CD14-positive monocyte (primary cell): ENCODE measurements at regions not wholly inside any gene's neighbourhood (a gene's known extent, or its start where the extent isn't known, plus 50 kb on each side); places are given as distances from the start of the nearest gene placed in this dataset.

Experiments
- DNase-seq, 3 donors: peaks; one replicate each; pipeline ENCODE4 v3.0.0-alpha.2; 2011 to 2022
- H2AFZ ChIP-seq: 2 replicates; pipeline ENCODE4 v1.6.0; 2012; ENCODE audit warnings: mild to moderate bottlenecking, low read depth, low read length, inconsistent platforms; ENCODE audit not compliant: insufficient read depth, poor library complexity, severe bottlenecking
- H3K27ac ChIP-seq, 2 donors: 1 replicate in 1 of 2; 2 replicates in 1 of 2; pipeline ENCODE4 v1.5.1; 2012 to 2013; ENCODE audit warnings: low read length in 2 of 2, control low read depth in 1 of 2, inconsistent platforms in 1 of 2, low read depth in 1 of 2, mild to moderate bottlenecking in 1 of 2
- H3K27me3 ChIP-seq, 2 donors: one replicate each; pipeline versions ENCODE4 v1.6.0 to v1.6.1; 2011 to 2013; ENCODE audit warnings: low read length in 2 of 2; ENCODE audit not compliant: control insufficient read depth in 2 of 2, insufficient read depth in 2 of 2
- H3K36me3 ChIP-seq, 2 donors: replicated peaks in 1 of 2; 1 replicate in 1 of 2; 2 replicates in 1 of 2; pipeline versions ENCODE4 v1.5.1 to v1.6.1; 2012 to 2013; ENCODE audit warnings: low read length in 2 of 2, control low read depth in 1 of 2, inconsistent platforms in 1 of 2, mild to moderate bottlenecking in 1 of 2; ENCODE audit not compliant: insufficient read depth in 2 of 2, control insufficient read depth in 1 of 2
- H3K4me1 ChIP-seq, 2 donors: 1 replicate in 1 of 2; 2 replicates in 1 of 2; pipeline versions ENCODE4 v1.5.1 to v1.6.1; 2012 to 2013; ENCODE audit warnings: low read length in 2 of 2, control low read depth in 1 of 2, inconsistent platforms in 1 of 2, mild to moderate bottlenecking in 1 of 2, moderate library complexity in 1 of 2; ENCODE audit not compliant: insufficient read depth in 2 of 2, control insufficient read depth in 1 of 2
- H3K4me2 ChIP-seq: replicated peaks from 2 replicates; pipeline ENCODE3; 2012; ENCODE audit warnings: low read length, moderate library complexity, mild to moderate bottlenecking; ENCODE audit not compliant: poor library complexity, severe bottlenecking; ENCODE audit errors: extremely low read depth
- H3K4me3 ChIP-seq, 3 experiments: fragments of 200-600 bp in 1 of 3; sonication (generic) in 1 of 3; replicated peaks in 1 of 3; 1 replicate in 2 of 3; 2 replicates in 1 of 3; pipeline ENCODE4 v1.5.1; 2011 to 2013; ENCODE audit warnings: low read length in 3 of 3, mild to moderate bottlenecking in 3 of 3, control low read depth in 2 of 3, low read depth in 2 of 3, inconsistent platforms in 1 of 3, moderate library complexity in 1 of 3
- H3K79me2 ChIP-seq: 2 replicates; pipeline ENCODE4 v1.6.0; 2012; ENCODE audit warnings: mild to moderate bottlenecking, control low read depth, inconsistent platforms, low read length, moderate library complexity; ENCODE audit not compliant: insufficient read depth
- H3K9ac ChIP-seq: 2 replicates; pipeline ENCODE4 v1.6.0; 2017; ENCODE audit warnings: low read length, mild to moderate bottlenecking; ENCODE audit not compliant: insufficient read depth, poor library complexity, severe bottlenecking
- H3K9me3 ChIP-seq, 2 donors: replicated peaks in 1 of 2; 1 replicate in 1 of 2; 2 replicates in 1 of 2; pipeline versions ENCODE4 v1.5.1 to v1.6.1; 2012 to 2013; ENCODE audit warnings: low read length in 2 of 2, control low read depth in 1 of 2; ENCODE audit not compliant: control insufficient read depth in 1 of 2, insufficient read depth in 1 of 2
- H4K20me1 ChIP-seq: 2 replicates; pipeline ENCODE4 v1.6.0; 2012; ENCODE audit warnings: mild to moderate bottlenecking, low read length, control low read depth, moderate library complexity; ENCODE audit not compliant: insufficient read depth
- H3K27ac Mint-ChIP-seq, 7 donors: one replicate each; pipeline ENCODE4 v1.8.0; 2020; ENCODE audit warnings: mild to moderate bottlenecking in 7 of 7, mixed read lengths in 7 of 7, moderate library complexity in 6 of 7, inconsistent platforms in 2 of 7
- H3K27me3 Mint-ChIP-seq, 3 donors: one replicate each; pipeline ENCODE4 v1.8.0; 2021 to 2022; ENCODE audit warnings: low read depth in 3 of 3, mild to moderate bottlenecking in 3 of 3, mixed read lengths in 3 of 3, moderate library complexity in 3 of 3, inconsistent platforms in 1 of 3
- H3K36me3 Mint-ChIP-seq, 2 donors: one replicate each; pipeline ENCODE4 v1.8.0; 2020; ENCODE audit warnings: mixed read lengths in 2 of 2, inconsistent platforms in 1 of 2, mild to moderate bottlenecking in 1 of 2
- H3K4me1 Mint-ChIP-seq: one replicate; pipeline ENCODE4 v1.8.0; 2020; ENCODE audit warnings: mild to moderate bottlenecking, mixed read lengths
- H3K4me3 Mint-ChIP-seq, 2 donors: one replicate each; pipeline ENCODE4 v1.8.0; 2020; ENCODE audit warnings: mild to moderate bottlenecking in 2 of 2, mixed read lengths in 2 of 2, moderate library complexity in 1 of 2
- H3K9me3 Mint-ChIP-seq, 7 donors: one replicate each; pipeline ENCODE4 v1.8.0; 2020 to 2022; ENCODE audit warnings: mixed read lengths in 7 of 7, mild to moderate bottlenecking in 6 of 7, moderate library complexity in 6 of 7, inconsistent platforms in 2 of 7
- CTCF ChIP-seq: fragments of 200-600 bp; IDR thresholded peaks from one replicate; pipeline ENCODE4 v1.8.0; 2022; ENCODE audit warnings: antibody characterized with exemption, mild to moderate bottlenecking
- WGBS: methylation state at CpG from one replicate; pipeline ENCODE4 v1.1.5; 2013; ENCODE audit warnings: missing lambda C conversion rate; ENCODE audit not compliant: insufficient coverage; 5-methylcytosine and 5-hydroxymethylcytosine counted together
- intact Hi-C, 2 donors: fragments of 100-400 bp; cut with micrococcal nuclease; formaldehyde crosslinking; loops; one replicate each; pipeline versions ENCODE4 v1.15.0 to v1.15.1; 2023

- no peak overlapping the region for H3K9ac ChIP-seq
- TF ChIP-seq CTCF, result no peak
- no peak for DNase-seq
- whole genome bisulfite sequencing, result 80% methylated on average over 9 of the region's 10 CpGs
- no peaks in the 10 kb centered on the region for H3K36me3 ChIP-seq
- Mint-ChIP-seq H3K27ac (peak overlapping the region in 1 of 7 donors; percentile 70), H3K9me3 (no peaks in the 10 kb centered on the region), H3K36me3 (no peaks in the 10 kb centered on the region), H3K27me3 (peaks cover 4% of the 10 kb centered on the region in 3 donors), H3K4me1 (peaks cover 2% of the 10 kb centered on the region), H3K4me3 (no peak overlapping the region)
- H3K9me3 ChIP-seq, result no peaks in the 10 kb centered on the region
- H4K20me1 ChIP-seq, result no peaks in the 10 kb centered on the region
- no peak overlapping the region for H3K4me2 ChIP-seq
- H3K79me2 ChIP-seq, result no peaks in the 10 kb centered on the region
- no peaks in the 10 kb centered on the region for H3K4me1 ChIP-seq
- no peak overlapping the region for H3K27ac ChIP-seq
- H3K27me3 ChIP-seq, result no peaks in the 10 kb centered on the region
- H3K4me3 ChIP-seq, result no peak overlapping the region
- intact Hi-C loops, result no loop called here
- H2AFZ ChIP-seq, result no peak overlapping the region
Observed at GRCh38 chr7:135800560-135800959, 51.9 kb upstream of the FAM180A start.

GRCh38 chr7:135799881-135800280, 51.3 kb upstream of the FAM180A start:
- H3K9me3 Mint-ChIP-seq, result no peaks in the 10 kb centered on the region
- H3K4me3 Mint-ChIP-seq, result no peak overlapping the region
- H3K9ac ChIP-seq, result no peak overlapping the region
- no peak overlapping the region for H2AFZ ChIP-seq
- no peaks in the 10 kb centered on the region for H3K79me2 ChIP-seq
- no peaks in the 10 kb centered on the region for H3K27me3 ChIP-seq
- H3K27ac ChIP-seq, result no peak overlapping the region
- intact Hi-C loops, result no loop called here
- H3K4me1 Mint-ChIP-seq, result peaks cover 2% of the 10 kb centered on the region
- H3K27ac Mint-ChIP-seq, result no peak overlapping the region
- no peak overlapping the region for H3K4me3 ChIP-seq
- no peaks in the 10 kb centered on the region for H3K9me3 ChIP-seq
- H3K4me2 ChIP-seq, result no peak overlapping the region
- WGBS, result 100% methylated on average over 1 of the region's 3 CpGs
- H3K36me3 ChIP-seq, result no peaks in the 10 kb centered on the region
- DNase-seq, result no peak
- H3K4me1 ChIP-seq, result no peaks in the 10 kb centered on the region
- no peak for TF ChIP-seq CTCF
- peaks cover 4% of the 10 kb centered on the region in 3 donors for H3K27me3 Mint-ChIP-seq
- H3K36me3 Mint-ChIP-seq, result no peaks in the 10 kb centered on the region
- no peaks in the 10 kb centered on the region for H4K20me1 ChIP-seq
